PC-9 (cell line): ENCODE measurements at regions not wholly inside any gene's neighbourhood (a gene's known extent, or its start where the extent isn't known, plus 50 kb on each side); places are given as distances from the start of the nearest gene placed in this dataset.
A peak's percentile ranks its signal among the peaks of the same experiment; 100 is the strongest.

Experiments used
- BruUV-seq: library from RNA; stranded (reverse); fragments of 400-500 nt; replicated peaks from 2 replicates; lab custom pipeline; 2021; lab: Mats Ljungman, UMichigan
- CTCF ChIA-PET: fragments of 300-600 bp; sonication (Branson Sonifier 250); formaldehyde crosslinking; loops from one replicate; lab custom pipeline; 2022; ENCODE audit warnings: antibody characterized with exemption; lab: Charles Lee
- POLR2A ChIA-PET: fragments of 300-600 bp; sonication (Branson Sonifier 250); formaldehyde crosslinking; loops from one replicate; lab custom pipeline; 2022; ENCODE audit warnings: antibody characterized with exemption; ENCODE audit not compliant: unreplicated experiment; lab: Charles Lee
- DNase-seq, 2 experiments: peaks; one replicate each; pipeline versions ENCODE4 v3.0.0 to v3.0.0-alpha.2; 2015 to 2022; ENCODE audit warnings: mixed read lengths in 1 of 2
- H2AFZ ChIP-seq: fragments of 200-600 bp; sonication (generic); 2 replicates; pipeline ENCODE4 v1.8.1; 2017; ENCODE audit warnings: antibody characterized with exemption
- H3F3A ChIP-seq: fragments of 200-600 bp; sonication (generic); 2 replicates; pipeline ENCODE4 v1.8.1; 2017; ENCODE audit warnings: antibody characterized with exemption, mild to moderate bottlenecking, low read depth; ENCODE audit not compliant: insufficient read depth
- H3K27ac ChIP-seq: fragments of 200-600 bp; sonication (generic); 2 replicates; pipeline ENCODE4 v1.6.1; 2016; ENCODE audit warnings: mixed run types
- H3K27me3 ChIP-seq: fragments of 200-600 bp; sonication (generic); 2 replicates; pipeline ENCODE4 v1.6.1; 2016; ENCODE audit warnings: low read depth, mixed run types; ENCODE audit not compliant: insufficient read depth
- H3K36me3 ChIP-seq: fragments of 200-600 bp; sonication (generic); 2 replicates; pipeline ENCODE4 v1.6.1; 2016; ENCODE audit warnings: low read depth, mixed run types
- H3K4me1 ChIP-seq: fragments of 200-600 bp; sonication (generic); replicated peaks from 2 replicates; pipeline ENCODE4 v1.6.1; 2016; ENCODE audit warnings: mixed run types; ENCODE audit not compliant: insufficient read depth
- H3K4me2 ChIP-seq: fragments of 200-600 bp; sonication (generic); 2 replicates; pipeline ENCODE4 v1.6.1; 2017; ENCODE audit warnings: mixed run types
- H3K4me3 ChIP-seq: fragments of 200-600 bp; sonication (generic); 2 replicates; pipeline ENCODE4 v1.6.1; 2016; ENCODE audit warnings: mixed run types
- H3K79me2 ChIP-seq: fragments of 200-600 bp; sonication (generic); 2 replicates; pipeline ENCODE4 v1.6.1; 2017; ENCODE audit warnings: low read depth, mixed run types
- H3K9me2 ChIP-seq: fragments of 200-600 bp; sonication (generic); 2 replicates; pipeline ENCODE4 v1.8.1; 2017; ENCODE audit warnings: mild to moderate bottlenecking; ENCODE audit not compliant: insufficient read depth
- H3K9me3 ChIP-seq: fragments of 200-600 bp; sonication (generic); 2 replicates; pipeline ENCODE4 v1.8.1; 2016; ENCODE audit warnings: low read depth; ENCODE audit not compliant: insufficient read depth
- H4K20me1 ChIP-seq: fragments of 200-600 bp; sonication (generic); 2 replicates; pipeline ENCODE4 v1.8.1; 2017; ENCODE audit not compliant: insufficient read depth
- CTCF ChIP-seq: fragments of 200-600 bp; sonication (generic); conservative IDR thresholded peaks from 2 replicates; pipeline ENCODE4 v1.6.1; 2017; ENCODE audit warnings: mixed run types, antibody characterized with exemption, mild to moderate bottlenecking, moderate library complexity
- EZH2 ChIP-seq: fragments of 200-600 bp; sonication (generic); IDR thresholded peaks from 2 replicates; pipeline ENCODE4 v1.8.0; 2017; ENCODE audit warnings: antibody characterized with exemption, low read depth
- intact Hi-C: fragments of 100-400 bp; cut with micrococcal nuclease; formaldehyde crosslinking; loops from one replicate; pipeline ENCODE4 v1.10.0; 2022; ENCODE audit not compliant: unreplicated experiment

GRCh38 chr5:24789611-24790351, 145.0 kb upstream of the CDH10 start:
- H4K20me1 ChIP-seq = no peaks in the 10 kb centered on the region
- BruUV-seq = no TSS peak
- peaks cover 16% of the 10 kb centered on the region; the same call in 1 of the 2 replicates for H3F3A ChIP-seq
- H3K9me3 ChIP-seq = no peaks in the 10 kb centered on the region
- ChIA-PET POLR2A (interaction anchor here (0.7 kb wide), 2 partner anchors 16 to 37 kb away, joined by 3 to 6 read pairs; no protein-coding TSS in a partner anchor), CTCF (no interaction called here)
- no peaks in the 10 kb centered on the region for H3K36me3 ChIP-seq
- H3K4me2 ChIP-seq = peak overlapping the region; percentile 30
- peaks cover 17% of the 10 kb centered on the region for H3K4me1 ChIP-seq
- H3K9me2 ChIP-seq = no peaks in the 10 kb centered on the region
- DNase-seq = no peak
- no peaks in the 10 kb centered on the region for H3K79me2 ChIP-seq
- intact Hi-C loops = loop anchor here (1.0 to 2.0 kb wide), 3 partner anchors 15 to 116 kb away; no protein-coding TSS in a partner anchor
- H3K27ac ChIP-seq = peak overlapping the region; percentile 77
- no peak for TF ChIP-seq CTCF
- TF ChIP-seq EZH2 = no peak
- H2AFZ ChIP-seq = peak overlapping the region; percentile 42
- no peaks in the 10 kb centered on the region for H3K27me3 ChIP-seq
- no peak overlapping the region for H3K4me3 ChIP-seq

GRCh38 chr5:24788829-24789514, 144.2 kb upstream of the CDH10 start:
- Histone ChIP-seq H3K4me3 (no peak overlapping the region), H3K27ac (peak overlapping the region; percentile 77), H4K20me1 (no peaks in the 10 kb centered on the region; the same call in 1 of the 2 replicates), H3K9me3 (no peaks in the 10 kb centered on the region), H3K36me3 (no peaks in the 10 kb centered on the region), H3F3A (peaks cover 16% of the 10 kb centered on the region), H3K79me2 (no peaks in the 10 kb centered on the region), H3K4me2 (peak overlapping the region; percentile 30), H3K9me2 (no peaks in the 10 kb centered on the region), H3K27me3 (no peaks in the 10 kb centered on the region), H2AFZ (peak overlapping the region; percentile 42), H3K4me1 (peaks cover 17% of the 10 kb centered on the region)
- ChIA-PET POLR2A (interaction anchor here (0.9 to 1.0 kb wide), 2 partner anchors 8 to 46 kb away, joined by 5 to 16 read pairs; no protein-coding TSS in a partner anchor), CTCF (no interaction called here)
- intact Hi-C loops = loop anchor here (1.0 to 2.0 kb wide), 4 partner anchors 15 to 116 kb away; no protein-coding TSS in a partner anchor
- TSS peak; percentile 98 for BruUV-seq
- TF ChIP-seq EZH2 (no peak), CTCF (no peak)
- DNase-seq = peak; percentile 47 to 86

GRCh38 chr5:24786108-24786507, 141.3 kb upstream of the CDH10 start:
- H4K20me1 ChIP-seq = no peaks in the 10 kb centered on the region; the same call in 1 of the 2 replicates
- H3F3A ChIP-seq = peaks cover 16% of the 10 kb centered on the region
- CTCF ChIA-PET = no interaction called here
- no peak overlapping the region for H3K27ac ChIP-seq
- no peak overlapping the region for H3K4me2 ChIP-seq
- no peaks in the 10 kb centered on the region for H3K36me3 ChIP-seq
- intact Hi-C loops = no loop called here
- H3K4me3 ChIP-seq = no peak overlapping the region
- no peak for DNase-seq
- no peaks in the 10 kb centered on the region for H3K27me3 ChIP-seq
- no peaks in the 10 kb centered on the region for H3K79me2 ChIP-seq
- no peaks in the 10 kb centered on the region for H3K9me3 ChIP-seq
- no peak for TF ChIP-seq CTCF
- TF ChIP-seq EZH2 = no peak
- no peak overlapping the region for H2AFZ ChIP-seq
- H3K9me2 ChIP-seq = peaks cover 5% of the 10 kb centered on the region; the same call in 1 of the 2 replicates
- BruUV-seq = no TSS peak
- POLR2A ChIA-PET = no interaction called here
- H3K4me1 ChIP-seq = peaks cover 17% of the 10 kb centered on the region
